Neutrophil (primary cell): ENCODE measurements at regions not wholly inside any gene's neighbourhood (a gene's known extent, or its start where the extent isn't known, plus 50 kb on each side); places are given as distances from the start of the nearest gene placed in this dataset.
"Not testable (repeated sequence)": the region's sequence is repeated elsewhere in the genome, so short reads cannot be mapped to it uniquely, and the experiment has no call there.

Source experiments
- H3K27ac ChIP-seq: fragments of 200-600 bp; sonication (generic); 2 replicates; pipeline ENCODE4 v1.5.1; 2016; ENCODE audit warnings: mild to moderate bottlenecking, moderate library complexity
- H3K27me3 ChIP-seq: fragments of 200-600 bp; sonication (generic); 2 replicates; pipeline ENCODE4 v1.6.0; 2016; ENCODE audit warnings: mild to moderate bottlenecking
- H3K36me3 ChIP-seq: fragments of 200-600 bp; sonication (generic); 2 replicates; pipeline ENCODE4 v1.5.1; 2017
- H3K4me1 ChIP-seq, 2 experiments: fragments of 200-600 bp in 1 of 2; sonication (generic) in 1 of 2; 1 replicate in 1 of 2; 2 replicates in 1 of 2; pipeline versions ENCODE4 v1.5.1 to v1.6.1; 2013 to 2016; ENCODE audit warnings: low read depth in 1 of 2, low read length in 1 of 2, mild to moderate bottlenecking in 1 of 2, moderate library complexity in 1 of 2; ENCODE audit not compliant: control insufficient read depth in 1 of 2, insufficient read depth in 1 of 2
- H3K4me3 ChIP-seq, 2 experiments: fragments of 200-600 bp in 1 of 2; sonication (generic) in 1 of 2; 1 replicate in 1 of 2; 2 replicates in 1 of 2; pipeline ENCODE4 v1.5.1; 2013 to 2016; ENCODE audit warnings: low read depth in 1 of 2, low read length in 1 of 2, mild to moderate bottlenecking in 1 of 2, moderate library complexity in 1 of 2
- H3K9me3 ChIP-seq: fragments of 200-600 bp; sonication (generic); 2 replicates; pipeline ENCODE4 v1.5.1; 2016
- CTCF ChIP-seq: fragments of 200-600 bp; sonication (generic); IDR thresholded peaks from 2 replicates; pipeline ENCODE4 v1.5.1; 2016; ENCODE audit warnings: antibody characterized with exemption

GRCh38 chr12:38116968-38117367, 199.6 kb upstream of the ALG10B start:
- Histone ChIP-seq H3K4me1 (no peaks in the 10 kb centered on the region), H3K36me3 (no peaks in the 10 kb centered on the region), H3K9me3 (no peaks in the 10 kb centered on the region), H3K27ac (no peak overlapping the region), H3K4me3 (no peak overlapping the region), H3K27me3 (no peaks in the 10 kb centered on the region)
- no peak for TF ChIP-seq CTCF

DNA sequence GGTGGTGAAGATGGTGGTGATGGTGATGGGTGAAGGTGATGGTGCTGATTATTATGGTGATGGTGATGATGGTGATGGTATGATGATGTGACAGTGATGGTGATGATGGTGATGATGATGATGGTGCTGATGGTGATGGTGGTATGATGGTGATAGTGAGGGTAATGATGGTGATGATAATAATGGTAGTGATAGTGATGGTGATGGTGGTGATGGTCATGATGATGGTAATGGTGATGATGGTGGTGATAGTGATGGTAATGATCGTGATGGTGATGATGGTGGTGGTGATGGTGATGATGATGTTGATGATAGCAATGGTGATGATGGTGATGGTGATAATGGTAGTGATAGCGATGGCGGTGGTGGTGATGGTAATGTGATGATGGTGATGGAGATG, 197.9 kb upstream of the ALG10B start:
- Histone ChIP-seq H3K4me3 (no peak overlapping the region), H3K27ac (no peak overlapping the region), H3K9me3 (no peaks in the 10 kb centered on the region), H3K4me1 (no peaks in the 10 kb centered on the region), H3K36me3 (no peaks in the 10 kb centered on the region), H3K27me3 (no peaks in the 10 kb centered on the region)
- no peak for TF ChIP-seq CTCF

DNA sequence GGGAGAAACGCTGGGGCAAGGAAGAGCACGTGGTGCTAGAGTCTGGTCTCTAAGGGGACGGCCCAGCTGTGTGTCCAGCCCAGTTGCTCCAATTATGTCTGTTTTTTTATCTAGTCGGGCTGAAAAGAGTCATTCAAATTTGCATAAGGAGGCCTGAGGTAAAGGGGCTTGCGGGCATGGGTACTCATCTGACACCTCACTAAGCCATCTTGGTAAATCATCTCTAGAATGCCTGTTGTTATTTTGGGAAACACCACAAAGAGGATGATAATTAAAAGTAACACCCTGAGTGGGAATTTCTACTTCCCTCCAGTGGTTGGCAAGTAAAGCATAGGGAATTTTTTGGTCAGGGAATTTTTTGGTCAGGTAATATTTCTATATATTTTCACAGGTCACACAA, 196.1 kb upstream of the ALG10B start:
- Histone ChIP-seq H3K27ac (no peak overlapping the region), H3K4me1 (no peaks in the 10 kb centered on the region), H3K27me3 (no peaks in the 10 kb centered on the region), H3K4me3 (no peak overlapping the region), H3K9me3 (no peaks in the 10 kb centered on the region), H3K36me3 (no peaks in the 10 kb centered on the region)
- TF ChIP-seq CTCF = no peak

- H3K36me3 ChIP-seq, H3K27me3 ChIP-seq, H3K27ac ChIP-seq, H3K9me3 ChIP-seq, H3K4me1 ChIP-seq, H3K4me3 ChIP-seq: not testable (repeated sequence)
These were observed 193.5 kb upstream of the ALG10B start for GRCh38 chr12:38123028-38123427.

DNA sequence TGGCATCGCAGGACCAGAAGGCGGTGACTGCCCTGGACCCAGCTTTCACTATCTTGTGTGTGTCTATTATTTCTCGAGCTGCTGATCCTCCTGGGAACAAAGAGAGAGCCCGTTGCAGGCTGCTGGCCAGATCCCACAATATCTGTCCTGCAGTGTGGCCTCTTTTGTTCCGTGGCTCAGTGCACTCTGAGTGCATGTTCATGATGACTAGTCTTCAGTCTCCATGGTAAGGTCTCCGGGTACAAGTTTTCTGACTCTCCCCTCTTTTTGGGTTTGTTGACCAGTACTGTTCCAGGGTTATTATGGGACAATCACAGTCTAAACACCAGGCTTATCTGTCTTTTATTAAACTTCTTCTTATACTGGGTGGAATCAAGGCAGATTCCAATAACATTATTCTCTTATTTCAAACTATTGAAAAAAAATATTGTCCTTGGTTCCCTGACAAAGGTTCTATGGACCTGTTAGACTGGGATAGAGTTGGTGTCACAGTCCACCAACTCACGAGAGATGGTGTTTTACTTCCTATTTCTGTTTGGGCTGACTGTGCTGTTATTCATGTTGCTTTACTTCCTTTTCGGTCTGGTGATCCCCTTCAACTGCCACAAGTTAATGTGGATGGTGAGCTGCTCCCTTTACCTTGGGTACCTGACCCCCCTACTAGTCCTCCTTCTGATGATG, 192.9 kb upstream of the ALG10B start:
- no peak for TF ChIP-seq CTCF
- H3K4me3 ChIP-seq = no peak overlapping the region
- no peak overlapping the region for H3K27ac ChIP-seq

DNA sequence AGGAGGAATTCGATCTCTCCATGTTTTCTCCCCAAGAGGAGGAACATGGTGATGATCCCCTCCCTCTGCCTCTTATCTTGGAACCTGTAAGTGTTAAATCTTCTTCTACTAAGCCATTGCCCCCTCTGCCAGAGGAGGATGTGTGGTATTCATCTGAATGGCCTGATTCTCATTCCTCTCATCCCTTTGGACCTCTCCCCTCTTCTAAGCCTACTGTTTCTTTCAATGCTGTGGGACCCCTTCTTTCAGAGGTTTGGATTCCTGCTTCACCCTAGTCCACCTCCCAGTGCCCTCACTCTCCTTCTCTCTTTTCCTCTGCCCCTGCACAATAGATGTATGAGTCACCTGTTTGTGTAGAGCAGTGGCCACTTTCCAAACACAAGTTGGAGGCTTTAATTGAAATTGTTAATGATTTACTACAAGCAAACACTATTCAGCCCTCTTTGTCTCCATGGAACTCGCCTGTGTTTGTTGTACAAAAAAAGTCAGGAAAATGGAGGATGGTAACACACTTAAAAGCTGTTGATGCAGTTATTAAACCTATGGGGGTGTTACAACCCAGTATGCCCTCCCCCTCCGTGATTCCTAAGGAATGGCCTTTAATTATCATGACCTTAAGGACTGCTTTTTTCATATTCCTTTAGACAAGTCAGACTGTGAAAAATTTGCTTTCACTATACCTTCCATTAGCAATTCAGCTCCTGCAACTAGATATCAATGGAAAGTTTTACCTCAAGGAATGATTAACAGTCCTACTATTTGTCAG, 192.1 kb upstream of the ALG10B start:
- no peaks in the 10 kb centered on the region for H3K4me1 ChIP-seq
- H3K27me3 ChIP-seq = no peaks in the 10 kb centered on the region
- H3K27ac ChIP-seq = no peak overlapping the region
- no peaks in the 10 kb centered on the region for H3K36me3 ChIP-seq
- TF ChIP-seq CTCF = no peak
- H3K9me3 ChIP-seq = no peaks in the 10 kb centered on the region
- H3K4me3 ChIP-seq = no peak overlapping the region

More for the DNA sequence above, 192.9 kb upstream of the ALG10B start:
- H3K9me3 ChIP-seq = no peaks in the 10 kb centered on the region
- H3K4me1 ChIP-seq = no peaks in the 10 kb centered on the region
- no peaks in the 10 kb centered on the region for H3K27me3 ChIP-seq
- no peaks in the 10 kb centered on the region for H3K36me3 ChIP-seq
